CD4-positive, alpha-beta T cell treated with Interleukin-21 for 1 hour (primary cell): ENCODE measurements at regions not wholly inside any gene's neighbourhood (a gene's known extent, or its start where the extent isn't known, plus 50 kb on each side); places are given as distances from the start of the nearest gene placed in this dataset.
"Not testable (repeated sequence)": the region's sequence is repeated elsewhere in the genome, so short reads cannot be mapped to it uniquely, and the experiment has no call there.

ENCODE experiments used
- DNase-seq: peaks from one replicate; pipeline ENCODE4 v3.0.0-alpha.2; 2020

GRCh38 chr1:199550199-199551065 is 477.1 kb upstream of the NR5A2 start:
- DNase-seq: no peak

DNA sequence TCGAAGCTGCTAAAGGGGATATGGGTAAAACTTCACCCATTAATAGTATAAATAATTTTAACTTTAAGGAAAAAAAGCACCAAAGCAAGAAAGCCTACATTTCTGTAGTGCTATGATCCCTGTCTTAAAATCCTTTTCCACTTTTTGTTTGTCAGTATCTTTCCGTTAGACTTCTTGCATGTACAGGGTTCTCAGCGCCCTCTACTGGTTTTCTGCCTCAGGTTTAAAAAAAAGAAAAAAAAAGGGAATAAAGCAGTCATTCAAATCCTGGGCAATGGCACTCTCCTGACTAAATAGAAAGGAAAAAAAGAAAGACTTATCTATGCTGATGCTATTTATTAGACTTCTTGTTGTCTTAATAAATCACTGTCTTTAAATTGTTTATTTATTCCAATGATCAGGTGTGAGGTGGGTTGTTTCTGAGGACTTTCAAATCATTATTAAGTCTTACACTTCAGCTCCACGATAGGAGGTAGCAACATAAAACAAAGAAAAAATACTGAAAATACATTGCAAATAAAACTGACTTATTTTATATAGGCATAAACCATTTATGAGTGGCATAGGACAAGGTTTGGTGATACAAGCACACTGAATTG is 475.4 kb upstream of the NR5A2 start:
- DNase-seq: peak; percentile 33

- no peak for DNase-seq
Observed at GRCh38 chr1:199553104-199553503, 474.4 kb upstream of the NR5A2 start.

DNA sequence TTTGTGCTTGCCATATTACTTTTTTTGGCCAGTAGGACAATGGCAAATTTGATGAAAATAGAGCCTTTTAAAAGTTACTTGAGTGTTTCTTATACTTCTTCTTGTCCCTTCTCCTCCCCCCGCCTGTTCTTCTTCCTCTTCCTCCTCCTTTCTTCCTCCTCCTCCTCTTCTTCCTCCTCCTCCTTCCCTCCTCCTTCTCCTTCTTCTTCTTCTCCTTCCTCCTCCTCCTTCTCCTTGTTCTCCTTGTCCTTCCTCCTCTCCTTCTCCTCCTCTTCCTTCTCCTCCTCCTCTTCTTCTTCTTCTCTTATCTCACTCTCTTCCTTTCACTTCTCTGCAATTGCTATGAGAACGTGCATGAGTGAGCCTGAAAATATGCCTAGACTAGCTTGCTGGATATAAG is 466.2 kb upstream of the NR5A2 start:
- no peak for DNase-seq

GRCh38 chr1:199573047-199573446 is 454.5 kb upstream of the NR5A2 start:
- DNase-seq: no peak

GRCh38 chr1:199574950-199575349 is 452.6 kb upstream of the NR5A2 start:
- no peak for DNase-seq

DNA sequence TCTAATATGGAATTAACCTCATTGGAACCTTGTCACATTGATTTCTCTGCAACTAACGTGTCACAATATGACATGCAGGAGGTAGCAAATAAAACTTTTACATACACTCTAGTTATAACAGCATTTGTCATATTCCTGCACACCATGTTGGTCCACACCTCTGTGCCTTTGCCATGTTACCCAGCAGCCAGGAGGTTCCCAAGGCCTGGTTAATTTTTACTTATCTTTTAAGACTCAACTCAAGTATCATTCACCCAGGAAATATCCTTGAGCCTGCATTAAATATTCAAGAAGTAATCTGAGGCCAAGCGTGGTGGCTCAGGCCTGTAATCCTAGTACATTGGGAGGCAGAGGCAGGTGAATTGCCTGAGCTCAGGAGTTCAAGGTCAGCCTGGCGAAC is 447.2 kb upstream of the NR5A2 start:
- DNase-seq: no peak

DNA sequence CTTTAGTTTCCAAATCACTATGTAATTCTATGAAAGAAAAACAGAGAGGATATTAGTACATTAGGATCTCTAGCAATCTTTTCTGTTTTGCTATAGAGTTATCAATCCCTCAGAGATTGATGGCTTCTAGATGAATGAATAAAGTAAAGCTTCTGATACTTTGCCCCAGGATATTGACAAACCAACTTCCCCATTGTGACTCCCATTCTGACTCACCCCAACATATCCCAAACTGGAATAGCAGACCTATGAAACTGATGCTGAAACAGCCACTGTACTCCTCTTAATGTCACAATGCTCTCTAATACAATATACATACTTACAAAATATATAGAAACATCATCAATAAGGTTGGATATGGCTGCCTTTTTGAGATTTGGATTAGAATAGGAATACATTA is 442.1 kb upstream of the NR5A2 start:
- DNase-seq: no peak

DNA sequence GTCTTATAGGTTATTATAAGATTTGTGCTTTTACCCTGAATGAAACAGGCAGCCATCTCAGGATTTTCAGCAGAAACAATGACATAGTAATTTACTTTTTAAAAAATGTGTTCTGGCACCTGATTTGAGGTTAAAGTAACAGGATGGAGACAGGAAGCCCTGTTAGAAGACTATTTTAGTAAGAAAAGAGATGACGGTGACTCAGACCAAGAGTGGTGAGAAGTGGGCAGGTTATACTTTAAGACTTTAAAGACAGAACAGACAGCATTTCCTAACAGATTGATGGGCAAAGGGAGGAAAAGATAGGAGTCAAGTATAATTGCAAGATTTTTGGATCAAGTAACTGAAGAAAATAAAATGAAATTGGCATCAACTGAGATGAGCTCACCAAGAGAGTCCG is 436.8 kb upstream of the NR5A2 start:
- DNase-seq: no peak

DNA sequence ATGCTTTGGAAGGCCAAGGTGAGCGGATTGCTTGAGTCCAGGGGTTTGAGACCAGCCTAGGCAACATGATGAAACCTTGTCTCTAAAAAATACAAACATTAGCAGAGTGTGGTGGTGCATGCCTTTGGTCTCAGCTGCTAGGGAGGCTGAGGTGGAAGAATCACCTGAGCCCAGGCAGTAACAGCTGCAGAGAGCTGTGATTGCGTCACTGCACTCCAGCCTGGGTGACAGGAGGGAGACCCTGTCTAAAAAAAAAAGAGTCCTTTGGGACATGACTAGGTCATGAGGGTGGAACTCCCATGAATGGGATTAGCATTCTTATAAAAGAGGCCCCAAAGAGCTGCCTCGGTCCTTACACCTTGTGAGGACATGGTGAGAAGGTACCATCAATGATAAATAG is 436.0 kb upstream of the NR5A2 start:
- DNase-seq: no peak

DNA sequence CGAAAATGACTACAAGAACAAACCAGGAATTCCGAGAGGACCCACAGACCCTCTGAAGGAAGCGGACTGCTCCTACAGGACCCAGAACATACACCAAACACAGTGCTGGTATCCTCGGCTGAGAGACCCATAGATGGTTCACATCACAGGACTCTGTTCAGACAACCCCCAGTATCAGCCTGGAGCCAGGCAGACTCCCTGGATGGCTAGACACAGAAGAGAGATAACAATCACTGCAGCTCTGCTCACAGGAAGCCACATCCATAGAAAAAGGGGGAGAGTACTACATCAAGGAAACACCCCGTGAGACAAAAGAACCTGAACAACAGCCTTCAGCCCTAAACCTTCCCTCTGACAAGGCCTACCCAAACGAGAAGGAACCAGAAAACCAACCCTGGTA is 434.0 kb upstream of the NR5A2 start:
- DNase-seq: no peak

GRCh38 chr1:199596448-199596847 is 431.1 kb upstream of the NR5A2 start:
- DNase-seq: not testable (repeated sequence)

GRCh38 chr1:199597152-199597551 is 430.4 kb upstream of the NR5A2 start:
- DNase-seq: no peak

- DNase-seq: no peak
Observed at GRCh38 chr1:199608414-199608813, 419.1 kb upstream of the NR5A2 start.

GRCh38 chr1:199612976-199613774 is 414.3 kb upstream of the NR5A2 start:
- DNase-seq: no peak

- DNase-seq: no peak
Observed at GRCh38 chr1:199616947-199617346, 410.6 kb upstream of the NR5A2 start.

- DNase-seq: no peak
Observed at GRCh38 chr1:199619223-199619622, 408.3 kb upstream of the NR5A2 start.

DNA sequence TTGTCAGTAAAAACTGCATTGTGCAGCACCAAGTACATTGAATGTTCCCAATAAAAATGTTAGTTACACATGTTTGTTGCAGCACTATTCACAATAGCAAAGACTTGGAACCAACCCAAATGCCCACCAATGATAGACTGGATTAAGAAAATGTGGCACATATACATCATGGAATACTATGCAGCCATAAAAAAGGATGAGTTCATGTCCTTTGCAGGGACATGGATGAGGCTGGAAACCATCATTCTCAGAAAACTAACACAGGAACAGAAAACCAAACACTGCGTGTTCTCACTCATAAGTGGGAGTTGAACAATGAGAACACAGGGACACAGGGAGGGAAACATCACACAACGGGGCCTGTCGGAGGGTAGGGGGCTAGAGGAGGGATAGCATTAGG is 401.3 kb upstream of the NR5A2 start:
- not testable (repeated sequence) for DNase-seq

GRCh38 chr1:199629624-199630023 is 397.9 kb upstream of the NR5A2 start:
- DNase-seq: no peak

DNA sequence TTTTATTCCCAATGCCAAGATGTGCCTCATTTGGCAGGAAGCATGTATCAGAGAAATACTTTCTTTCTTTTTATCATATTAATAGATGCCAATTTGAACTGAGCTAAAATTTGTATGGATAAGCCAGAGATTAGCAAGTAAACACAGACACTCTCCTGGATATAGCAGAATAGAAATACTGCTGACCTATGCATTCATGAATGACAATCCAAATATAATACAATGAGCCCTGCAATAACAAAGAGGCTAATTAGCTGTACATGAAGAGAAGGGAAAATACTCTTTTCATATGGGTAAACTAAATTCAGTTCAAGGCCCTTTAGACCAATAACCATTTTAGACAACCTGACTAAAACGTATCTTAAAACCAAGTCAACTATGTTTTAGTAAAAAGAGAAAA is 388.1 kb upstream of the NR5A2 start:
- DNase-seq: no peak

DNA sequence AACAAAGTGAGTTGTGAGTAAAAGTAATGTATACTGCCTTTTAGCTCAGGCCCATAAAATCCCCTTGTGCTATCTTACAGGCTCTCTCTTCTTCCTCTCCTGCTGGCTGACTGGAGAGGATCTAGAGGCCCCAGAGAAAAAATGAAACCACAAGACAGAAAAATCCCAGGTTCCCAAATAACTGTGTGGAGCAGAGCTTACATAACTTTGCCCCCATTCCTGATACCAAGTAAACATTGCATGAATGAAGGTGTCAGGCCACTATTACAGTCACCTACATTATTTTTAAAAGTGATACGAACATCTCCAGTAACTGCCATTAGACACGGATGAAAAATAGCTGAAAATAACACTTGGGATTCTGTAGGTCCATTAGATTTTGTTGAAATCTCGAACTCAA is 386.0 kb upstream of the NR5A2 start:
- DNase-seq: no peak

GRCh38 chr1:199644912-199645311 is 382.6 kb upstream of the NR5A2 start:
- DNase-seq: no peak

GRCh38 chr1:199646761-199647160 is 380.7 kb upstream of the NR5A2 start:
- no peak for DNase-seq

DNA sequence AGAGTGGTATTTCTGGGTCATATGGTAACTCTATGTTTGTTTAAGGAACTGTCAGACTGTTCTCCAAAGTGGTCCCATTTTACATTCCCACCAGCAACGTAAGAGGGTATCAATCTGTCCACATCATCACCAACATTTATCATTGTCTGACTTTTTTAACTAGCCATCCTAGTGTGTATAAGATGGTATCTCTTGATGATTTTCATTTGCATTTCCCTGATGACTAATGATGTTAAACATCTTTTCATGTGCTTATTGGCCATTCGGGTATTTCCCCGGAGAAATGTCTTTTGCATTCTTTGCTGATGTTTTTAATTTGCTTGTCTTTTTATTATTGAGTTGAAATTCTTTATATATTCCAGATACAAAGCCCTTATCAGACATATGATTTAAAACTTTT is 370.1 kb upstream of the NR5A2 start:
- DNase-seq: no peak
